ENCODE measurements at regions not wholly inside any gene's neighbourhood (a gene's known extent, or its start where the extent isn't known, plus 50 kb on each side); places are given as distances from the start of the nearest gene placed in this dataset.
A peak's percentile ranks its signal among the peaks of the same experiment; 100 is the strongest.

DNA sequence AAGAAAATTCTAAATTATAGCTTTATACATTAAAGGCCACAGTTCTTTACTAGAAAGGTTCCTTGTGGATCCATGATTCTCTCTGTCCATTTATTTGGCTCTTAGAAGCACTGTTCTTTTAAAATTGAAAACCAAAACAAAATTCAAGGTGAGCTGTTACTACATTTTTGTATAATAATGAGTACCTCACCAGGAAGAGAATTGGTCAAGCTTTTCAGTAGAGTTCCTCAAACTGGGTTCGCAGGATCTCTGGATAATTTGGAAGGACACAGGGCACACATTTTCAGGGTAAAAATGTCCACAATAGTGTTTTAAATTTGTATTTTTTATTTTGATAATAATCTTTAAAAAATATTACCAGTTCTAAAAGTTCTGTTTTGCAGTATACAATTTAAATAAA is 93.0 kb downstream of the PPP1R3A start:
- no peak for DNase-seq (ENCODE audit: low read depth, low spot score)
- in situ Hi-C loops (cut with HindIII; ENCODE audit: low pct_unique_long_range_greater_than_20kb, low sequenced_read_pairs), result no loop called here

DNA sequence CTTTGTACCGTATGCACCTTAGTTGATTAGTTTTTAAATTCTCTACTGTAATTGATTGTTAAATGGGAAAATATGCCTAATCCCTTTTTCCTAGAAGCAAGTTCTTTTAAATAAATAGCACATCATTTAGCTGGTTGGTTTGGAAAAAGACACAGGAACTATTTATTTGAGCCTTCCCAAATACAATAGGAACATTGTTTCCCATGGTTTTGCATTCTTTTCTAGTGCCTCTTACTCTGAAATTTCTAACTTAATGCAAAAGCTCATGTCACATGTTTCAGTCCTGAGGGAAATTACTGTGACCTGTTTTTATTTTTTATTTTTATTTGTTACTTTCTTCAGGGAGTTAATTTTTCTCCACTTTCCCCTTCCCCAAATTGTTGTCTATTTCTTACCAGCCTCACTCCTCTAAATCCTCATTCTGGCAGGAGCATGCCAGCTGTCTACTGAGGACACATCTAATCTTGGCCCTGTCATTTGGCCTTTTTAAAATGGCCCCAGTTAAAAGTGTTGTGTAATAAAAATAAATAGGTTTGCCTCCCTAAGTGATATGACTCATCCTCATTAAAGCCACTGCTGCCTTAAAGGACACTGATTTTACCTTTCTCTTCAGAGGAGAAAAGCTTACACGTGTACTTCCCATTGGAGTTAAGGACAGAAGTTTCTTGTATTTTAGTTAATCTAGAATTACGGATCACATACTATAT is 94.5 kb downstream of the PPP1R3A start:
- DNase-seq (ENCODE audit: low read depth, low spot score), result peak; percentile 84
- in situ Hi-C loops (cut with HindIII; ENCODE audit: low pct_unique_long_range_greater_than_20kb, low sequenced_read_pairs), result no loop called here

DNA sequence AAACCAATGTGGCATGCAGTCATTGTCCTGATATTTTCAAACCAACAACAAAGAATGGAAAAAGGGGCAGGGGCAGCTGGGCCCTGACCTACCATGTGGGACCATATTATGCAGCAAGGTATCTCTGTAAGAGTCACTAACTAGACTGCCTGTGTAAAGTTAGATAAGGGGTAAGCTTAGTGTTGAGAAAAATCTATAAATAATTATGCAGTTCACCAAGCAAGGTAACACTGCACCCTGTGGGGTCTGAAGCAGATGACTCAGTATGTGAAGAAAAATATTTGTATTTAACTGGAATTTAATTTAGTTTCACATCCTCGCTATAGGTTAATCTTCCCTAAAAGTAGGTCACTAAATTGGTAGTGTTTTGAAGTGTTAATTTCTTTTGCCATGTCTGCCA is 99.3 kb downstream of the PPP1R3A start:
- DNase-seq (ENCODE audit: low read depth, low spot score), result no peak
- in situ Hi-C loops (cut with HindIII; ENCODE audit: low pct_unique_long_range_greater_than_20kb, low sequenced_read_pairs), result no loop called here

DNA sequence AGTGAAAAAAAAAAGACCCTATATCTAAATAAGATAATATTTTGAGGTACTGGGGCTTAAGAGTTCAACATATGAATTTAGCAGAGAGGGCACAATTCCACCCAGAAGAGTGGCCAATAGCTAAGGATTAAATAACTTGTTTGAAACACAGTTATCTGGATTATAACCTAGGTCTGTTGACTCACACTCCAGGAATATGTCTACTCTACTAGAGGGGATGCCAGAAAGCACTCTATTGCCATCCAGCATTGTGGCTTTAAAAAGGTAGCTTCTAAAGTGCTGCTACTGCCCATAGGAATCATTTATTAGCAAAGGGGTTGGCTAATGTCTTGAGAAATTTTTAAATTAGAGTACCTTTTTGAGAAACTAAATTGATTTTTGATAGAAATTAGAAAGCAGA is 102.2 kb downstream of the PPP1R3A start:
- in situ Hi-C loops (cut with HindIII; ENCODE audit: low pct_unique_long_range_greater_than_20kb, low sequenced_read_pairs), result no loop called here
- DNase-seq (ENCODE audit: low read depth, low spot score), result no peak

DNA sequence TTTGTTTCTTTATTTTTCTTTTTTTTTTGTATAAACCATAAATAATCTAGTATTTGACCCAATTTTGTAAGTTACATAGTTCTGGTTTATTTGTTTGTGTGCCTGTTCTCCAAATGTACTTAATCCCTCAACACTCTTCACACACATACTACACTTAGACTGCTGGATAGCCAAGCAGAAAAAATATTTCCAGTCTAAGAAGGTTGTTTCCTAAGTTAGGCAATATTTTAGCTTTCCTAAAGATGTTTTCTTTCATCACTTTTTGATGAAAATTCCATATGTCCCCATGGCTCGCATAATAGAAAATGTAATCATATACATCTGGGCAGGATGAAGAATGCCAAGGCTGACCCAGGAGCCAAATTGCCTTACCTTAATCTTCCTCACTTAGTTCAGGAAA is 105.3 kb downstream of the PPP1R3A start:
- no peak for DNase-seq (ENCODE audit: low read depth, low spot score)
- in situ Hi-C loops (cut with HindIII; ENCODE audit: low pct_unique_long_range_greater_than_20kb, low sequenced_read_pairs), result no loop called here

DNA sequence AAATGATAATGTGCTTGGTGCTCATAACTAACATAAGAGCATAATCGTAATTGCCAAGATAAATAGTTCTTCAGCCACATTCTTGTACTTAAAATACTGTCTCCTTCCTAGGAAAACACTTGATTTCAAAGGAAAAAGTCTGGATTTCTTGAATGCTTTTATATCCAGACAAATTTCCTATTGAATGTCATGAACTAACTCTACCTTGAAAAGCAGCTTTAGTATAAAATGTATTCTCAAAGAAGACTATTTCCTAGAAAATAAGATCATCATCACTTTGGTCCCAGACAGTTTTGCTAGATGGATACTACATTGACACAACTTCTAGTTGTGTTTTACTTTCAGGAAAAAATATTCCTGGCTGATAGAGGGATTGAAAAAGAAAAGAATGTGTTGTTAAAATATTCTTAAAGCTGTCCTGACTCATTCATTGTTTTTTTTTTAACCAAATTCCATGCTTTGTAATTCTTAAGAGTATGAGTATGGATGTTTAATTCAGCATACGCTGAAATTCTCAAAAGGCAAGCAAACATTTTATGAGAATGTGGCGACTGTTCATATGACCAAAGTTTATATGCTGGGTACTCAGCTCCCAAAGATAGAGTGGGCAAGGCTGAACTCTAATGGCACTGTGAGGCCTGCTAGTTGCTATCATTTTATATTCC is 106.1 kb downstream of the PPP1R3A start:
- no peak for DNase-seq (ENCODE audit: low read depth, low spot score)
- in situ Hi-C loops (cut with HindIII; ENCODE audit: low pct_unique_long_range_greater_than_20kb, low sequenced_read_pairs), result no loop called here

DNA sequence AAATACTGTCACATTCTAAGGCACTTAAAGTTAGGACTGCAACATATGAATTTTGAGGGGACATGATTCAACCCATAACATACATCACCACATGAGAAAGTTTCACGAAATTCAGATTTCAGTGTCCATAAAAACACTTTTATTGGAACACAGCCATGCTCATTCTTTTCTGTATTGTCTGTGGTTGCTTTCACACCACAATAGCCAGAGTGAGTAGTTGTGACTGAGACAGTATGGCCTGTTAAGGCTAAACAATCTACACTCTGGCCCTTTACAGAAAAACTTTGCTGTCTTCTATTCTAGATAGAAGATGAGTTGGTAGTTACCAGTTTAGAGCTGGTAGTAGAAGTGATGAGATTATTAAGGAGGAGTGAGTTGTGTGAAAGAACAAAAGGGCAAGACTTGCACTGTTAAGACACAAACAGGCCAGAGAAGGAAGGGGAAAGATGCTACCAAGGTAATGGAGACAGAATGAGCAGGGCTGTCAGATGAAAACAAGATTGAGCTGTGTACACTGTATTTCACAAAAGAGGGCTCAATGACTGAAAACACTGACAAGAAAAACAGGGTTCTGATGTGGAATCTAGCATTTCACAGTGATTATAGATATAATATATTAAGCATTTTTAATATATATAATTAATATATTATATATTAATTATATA is 108.6 kb downstream of the PPP1R3A start:
- DNase-seq (ENCODE audit: low read depth, low spot score), result no peak
- in situ Hi-C loops (cut with HindIII; ENCODE audit: low pct_unique_long_range_greater_than_20kb, low sequenced_read_pairs), result no loop called here

DNA sequence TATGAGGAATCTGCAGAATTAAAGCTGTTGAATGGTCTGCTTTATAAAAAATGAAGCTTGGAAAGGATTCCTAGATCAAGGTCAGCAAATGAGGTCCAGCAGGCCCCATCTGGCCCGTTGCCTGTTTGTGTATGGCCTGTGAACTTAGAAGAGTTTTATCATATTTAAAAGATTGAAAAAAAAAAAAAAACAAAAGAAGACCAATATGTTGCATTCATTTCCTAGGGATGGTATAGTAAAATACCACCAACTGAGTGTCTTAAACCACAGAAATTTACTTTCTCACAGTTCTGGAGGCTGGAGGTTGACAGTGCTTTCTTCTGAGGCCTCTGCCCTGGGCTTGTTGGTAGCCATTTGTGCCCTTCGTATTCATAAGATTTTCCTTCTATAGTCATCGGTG is 109.2 kb downstream of the PPP1R3A start:
- in situ Hi-C loops (cut with HindIII; ENCODE audit: low pct_unique_long_range_greater_than_20kb, low sequenced_read_pairs), result no loop called here
- DNase-seq (ENCODE audit: low read depth, low spot score), result no peak

DNA sequence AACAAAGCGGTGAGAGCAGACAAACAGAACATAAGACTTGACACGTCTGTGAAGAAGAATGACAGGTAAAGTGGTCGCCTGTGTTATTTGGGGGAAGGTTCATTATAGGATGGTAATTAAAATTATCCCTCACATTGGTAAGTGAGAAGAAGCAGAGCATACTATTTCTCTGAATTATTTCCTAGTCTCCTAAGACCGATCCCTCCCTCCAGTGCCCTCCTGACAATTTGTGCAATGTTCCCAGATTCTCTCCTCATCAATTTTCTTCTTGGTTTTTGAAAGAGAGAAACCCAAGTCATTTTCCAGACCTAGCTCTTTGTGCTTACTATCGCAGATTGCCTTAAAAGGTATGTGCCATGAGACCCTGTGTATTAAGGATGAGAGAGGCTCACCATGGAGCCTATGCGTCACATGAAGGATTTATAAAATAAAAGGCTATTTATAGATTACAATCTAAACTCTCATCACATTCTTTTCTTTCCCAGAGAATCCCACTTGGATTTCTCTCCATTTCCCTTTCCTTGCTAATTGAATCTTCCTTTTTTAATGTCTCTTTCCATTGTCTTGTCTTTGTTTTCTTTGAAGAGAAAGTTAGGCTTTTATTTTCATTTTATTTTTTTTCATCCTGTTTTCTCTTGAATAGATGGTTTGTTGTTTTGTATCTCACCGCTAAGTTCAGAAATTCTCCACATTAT is 112.0 kb downstream of the PPP1R3A start:
- no peak for DNase-seq (ENCODE audit: low read depth, low spot score)
- in situ Hi-C loops (cut with HindIII; ENCODE audit: low pct_unique_long_range_greater_than_20kb, low sequenced_read_pairs), result no loop called here

DNA sequence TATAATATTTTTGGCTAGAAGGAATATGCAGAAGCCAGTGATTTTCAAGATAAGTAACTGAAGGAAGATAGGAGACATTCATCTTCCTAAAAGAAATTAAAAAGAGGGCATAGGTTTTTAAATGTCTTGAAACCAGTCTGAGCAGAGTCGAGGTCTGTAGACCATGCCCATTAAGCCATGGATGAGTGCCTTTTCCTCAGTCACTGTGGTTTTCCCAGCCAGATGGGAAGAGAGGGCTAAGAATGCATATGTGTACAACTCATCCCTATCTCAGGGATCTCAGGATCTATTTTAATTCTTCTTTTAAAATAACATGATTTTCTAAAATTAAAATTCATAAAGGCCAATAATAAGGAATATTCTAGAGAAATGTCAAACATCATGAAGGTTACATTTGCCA is 112.8 kb downstream of the PPP1R3A start:
- in situ Hi-C loops (cut with HindIII; ENCODE audit: low pct_unique_long_range_greater_than_20kb, low sequenced_read_pairs), result no loop called here
- no peak for DNase-seq (ENCODE audit: low read depth, low spot score)

DNA sequence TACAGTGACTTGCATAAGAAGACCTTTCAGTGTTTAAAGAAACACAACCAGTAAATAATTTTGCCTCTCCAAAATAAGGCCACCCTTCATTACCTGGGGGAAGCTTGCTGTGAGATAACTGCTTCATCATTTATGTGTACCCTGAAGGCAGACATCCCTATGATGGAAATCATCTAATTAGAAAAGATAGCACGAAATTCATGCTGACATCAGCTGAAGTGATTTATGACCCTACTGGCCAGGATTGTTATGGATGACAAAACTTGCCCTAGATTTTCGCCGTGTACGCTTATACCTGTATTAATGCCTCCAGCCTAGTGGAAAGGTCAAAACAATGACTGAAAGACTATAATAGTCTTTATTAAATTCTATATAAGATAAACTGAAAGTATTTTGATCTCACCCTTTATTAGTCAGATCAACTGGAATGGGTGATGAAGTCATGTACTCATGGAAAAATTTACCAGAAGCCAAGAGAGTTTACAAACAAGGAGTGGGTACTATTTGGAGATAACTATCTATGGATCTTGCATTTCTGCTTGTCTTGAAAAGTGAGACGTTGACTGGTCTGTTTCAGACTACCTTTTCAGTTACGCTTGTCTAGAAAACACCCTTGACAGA is 114.2 kb downstream of the PPP1R3A start:
- no peak for DNase-seq (ENCODE audit: low read depth, low spot score)
- in situ Hi-C loops (cut with HindIII; ENCODE audit: low pct_unique_long_range_greater_than_20kb, low sequenced_read_pairs), result no loop called here

DNA sequence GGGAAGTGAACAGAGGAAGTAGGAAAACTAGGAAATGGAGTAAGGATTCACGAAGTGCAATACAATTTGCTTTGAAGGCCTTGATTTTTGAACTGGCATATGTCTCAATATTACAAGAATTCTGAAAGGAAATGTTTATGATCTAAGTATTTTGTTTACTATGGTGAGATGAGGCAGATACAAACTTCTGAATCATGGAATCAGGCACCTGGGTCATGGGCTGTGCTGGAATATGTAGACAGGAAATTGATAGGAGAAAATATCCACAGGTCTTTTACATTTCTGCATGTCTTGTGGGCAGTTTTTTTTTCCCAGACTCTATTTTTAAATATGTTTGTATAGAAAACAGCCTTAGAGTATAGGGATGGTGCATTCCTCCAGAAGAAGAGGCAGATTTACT is 117.1 kb downstream of the PPP1R3A start:
- in situ Hi-C loops (cut with HindIII; ENCODE audit: low pct_unique_long_range_greater_than_20kb, low sequenced_read_pairs), result no loop called here
- no peak for DNase-seq (ENCODE audit: low read depth, low spot score)

DNA sequence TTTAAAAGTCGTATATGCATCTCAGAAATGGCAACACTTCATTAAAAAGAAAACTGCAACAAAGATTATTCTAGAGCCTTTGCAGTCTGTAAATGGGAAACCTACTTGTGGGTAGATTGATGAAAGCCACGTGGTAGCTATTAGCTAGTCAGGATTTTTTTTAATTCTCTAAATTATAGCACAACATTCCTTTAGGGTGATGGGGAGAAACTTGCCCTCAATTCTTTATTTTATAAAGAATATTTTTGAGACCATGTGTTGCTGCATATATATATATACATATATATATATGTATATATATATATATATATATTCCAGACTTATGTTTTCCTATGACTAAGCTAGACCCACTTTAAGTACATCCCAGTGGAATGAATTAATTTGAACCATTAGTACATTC is 118.0 kb downstream of the PPP1R3A start:
- in situ Hi-C loops (cut with HindIII; ENCODE audit: low pct_unique_long_range_greater_than_20kb, low sequenced_read_pairs), result no loop called here
- no peak for DNase-seq (ENCODE audit: low read depth, low spot score)

DNA sequence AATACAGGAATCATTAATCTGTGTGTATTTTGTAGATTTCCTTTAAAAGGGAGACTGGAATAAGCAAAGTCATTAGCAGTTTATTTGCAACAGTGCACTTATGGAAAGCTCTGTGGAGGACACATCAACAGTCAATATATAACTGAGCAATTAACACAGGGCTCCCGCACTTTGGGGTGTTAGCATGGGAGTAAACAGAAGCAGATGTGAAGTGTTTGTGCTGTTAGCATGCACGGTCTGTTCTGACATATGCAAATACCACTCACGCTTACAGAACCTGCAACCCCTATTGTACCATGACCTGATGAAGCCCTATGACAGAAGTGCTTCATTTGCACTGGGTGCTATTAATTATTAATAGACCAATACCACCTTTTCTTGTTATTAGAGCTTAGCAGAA is 118.9 kb downstream of the PPP1R3A start:
- in situ Hi-C loops (cut with HindIII; ENCODE audit: low pct_unique_long_range_greater_than_20kb, low sequenced_read_pairs), result no loop called here
- no peak for DNase-seq (ENCODE audit: low read depth, low spot score)

DNA sequence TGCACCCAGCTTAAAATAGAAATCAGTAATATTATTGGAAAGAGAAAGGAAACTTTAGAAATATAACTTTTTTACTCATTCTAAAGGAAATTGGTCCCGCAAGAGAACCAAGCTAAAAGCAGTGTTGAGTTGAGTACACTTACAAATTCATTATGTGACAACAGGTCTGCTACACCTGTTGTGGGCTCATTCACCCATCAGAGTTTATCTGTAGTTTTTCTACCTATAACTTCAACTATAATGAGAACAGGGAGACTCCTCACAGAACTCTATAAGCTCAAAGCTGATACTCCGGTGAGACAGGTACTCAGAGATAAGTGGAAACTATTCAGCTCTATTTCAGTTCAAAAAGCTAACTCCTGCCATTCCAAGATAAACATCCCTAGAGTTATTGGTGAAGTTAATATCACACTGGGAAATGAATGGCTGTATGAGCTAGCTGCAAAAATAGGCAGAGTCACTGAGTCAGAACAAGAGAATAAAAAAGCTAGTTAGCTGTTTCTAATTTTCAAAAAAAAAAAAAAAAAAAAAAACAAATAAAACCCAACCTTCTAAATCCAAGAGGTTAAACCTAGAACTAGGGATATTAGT is 121.3 kb downstream of the PPP1R3A start:
- DNase-seq (ENCODE audit: low read depth, low spot score), result no peak
- in situ Hi-C loops (cut with HindIII; ENCODE audit: low pct_unique_long_range_greater_than_20kb, low sequenced_read_pairs), result no loop called here

DNA sequence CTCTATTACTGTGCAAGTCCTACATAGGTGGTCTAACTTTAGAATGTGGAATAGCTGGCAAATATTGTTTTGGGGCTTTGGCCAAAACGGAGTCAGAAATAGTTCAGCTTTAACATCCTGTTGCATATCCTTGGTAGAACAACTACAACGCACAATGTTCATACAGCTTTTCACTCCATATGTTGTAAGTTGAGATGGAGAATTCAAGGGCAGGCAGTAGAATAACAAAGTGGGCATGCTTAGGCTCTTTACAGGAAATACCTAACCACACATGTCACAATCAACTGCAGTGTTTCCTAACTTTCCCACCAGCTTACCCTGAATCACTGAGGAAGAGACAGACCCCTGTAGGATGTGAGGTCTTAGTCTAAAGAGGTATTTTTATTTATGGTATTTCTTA is 122.3 kb downstream of the PPP1R3A start:
- in situ Hi-C loops (cut with HindIII; ENCODE audit: low pct_unique_long_range_greater_than_20kb, low sequenced_read_pairs), result no loop called here
- no peak for DNase-seq (ENCODE audit: low read depth, low spot score)

DNA sequence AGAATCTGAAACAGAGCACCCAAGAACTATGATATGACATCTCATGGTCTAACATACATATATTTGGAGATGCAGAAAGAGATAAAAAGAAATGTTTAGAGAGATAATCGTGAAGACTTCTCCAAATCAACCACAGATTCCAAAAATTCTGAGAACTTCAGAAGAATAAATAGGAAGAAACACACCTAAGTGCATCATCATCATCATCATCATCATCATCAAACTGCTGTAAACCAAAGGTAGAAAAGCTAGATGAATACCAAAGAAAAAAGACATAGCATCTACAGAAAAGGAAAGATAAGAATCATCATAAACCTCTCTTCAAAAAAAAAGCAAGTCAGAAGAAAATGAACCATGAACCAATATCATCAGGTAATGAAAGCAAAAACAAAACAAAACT is 124.2 kb downstream of the PPP1R3A start:
- DNase-seq (ENCODE audit: low read depth, low spot score), result no peak
- in situ Hi-C loops (cut with HindIII; ENCODE audit: low pct_unique_long_range_greater_than_20kb, low sequenced_read_pairs), result no loop called here

DNA sequence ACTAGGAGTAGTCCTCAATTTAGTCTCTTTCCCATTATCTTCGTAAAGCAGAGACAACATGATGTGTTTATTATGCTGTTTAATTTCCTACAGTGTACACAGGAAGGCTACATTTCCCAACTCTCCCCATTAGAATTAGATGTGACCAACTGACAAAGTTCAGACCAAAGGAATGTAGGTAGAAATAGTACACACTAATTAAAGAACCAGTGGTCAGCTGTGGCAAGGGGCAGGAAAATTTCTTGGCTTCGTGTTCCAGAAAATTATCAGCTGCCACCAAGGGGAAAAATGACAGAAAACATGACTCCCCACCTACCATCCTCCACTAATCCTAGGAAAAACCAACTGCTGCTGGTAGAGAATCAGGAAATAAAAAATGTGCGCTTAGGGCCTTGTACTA is 125.6 kb downstream of the PPP1R3A start:
- in situ Hi-C loops (cut with HindIII; ENCODE audit: low pct_unique_long_range_greater_than_20kb, low sequenced_read_pairs), result no loop called here

More for the DNA sequence above, 125.6 kb downstream of the PPP1R3A start:
- DNase-seq (ENCODE audit: low read depth, low spot score), result no peak
